H9 (cell line): ENCODE measurements at regions not wholly inside any gene's neighbourhood (a gene's known extent, or its start where the extent isn't known, plus 50 kb on each side); places are given as distances from the start of the nearest gene placed in this dataset.

Experiments used
- DNase-seq: peaks from one replicate; pipeline ENCODE4 v3.0.0-alpha.2; 2017
- H2AFZ ChIP-seq: one replicate; pipeline ENCODE4 v1.6.1; 2013; ENCODE audit warnings: mild to moderate bottlenecking, low read length, control low read depth, moderate library complexity
- H2AK5ac ChIP-seq: 2 replicates; pipeline ENCODE4 v1.6.1; 2013; ENCODE audit warnings: low read length, control low read depth, mixed read lengths; ENCODE audit not compliant: insufficient read length
- H2BK120ac ChIP-seq: one replicate; pipeline ENCODE4 v1.6.1; 2013; ENCODE audit warnings: low read depth, mild to moderate bottlenecking, low read length, control low read depth, inconsistent platforms; ENCODE audit not compliant: poor library complexity, severe bottlenecking
- H2BK12ac ChIP-seq: 2 replicates; pipeline ENCODE4 v1.6.1; 2013; ENCODE audit warnings: low read length, control low read depth, mixed read lengths, low read depth; ENCODE audit not compliant: insufficient read length
- H2BK15ac ChIP-seq: 2 replicates; pipeline ENCODE4 v1.6.1; 2013; ENCODE audit warnings: low read depth, low read length, control low read depth
- H2BK20ac ChIP-seq: one replicate; pipeline ENCODE4 v1.6.1; 2013; ENCODE audit warnings: low read depth, mild to moderate bottlenecking, low read length, control low read depth, inconsistent platforms; ENCODE audit not compliant: poor library complexity, severe bottlenecking
- H2BK5ac ChIP-seq: 2 replicates; pipeline ENCODE4 v1.6.1; 2013; ENCODE audit warnings: low read length, control low read depth, mixed read lengths; ENCODE audit not compliant: insufficient read length
- H3K14ac ChIP-seq: 2 replicates; pipeline ENCODE4 v1.6.1; 2013; ENCODE audit warnings: low read length, control low read depth; ENCODE audit not compliant: insufficient read depth
- H3K18ac ChIP-seq: 2 replicates; pipeline ENCODE4 v1.6.1; 2013; ENCODE audit warnings: low read depth, mild to moderate bottlenecking, mixed read lengths, low read length, control low read depth; ENCODE audit not compliant: insufficient read length
- H3K23ac ChIP-seq: 2 replicates; pipeline ENCODE4 v1.6.1; 2013; ENCODE audit warnings: low read length, control low read depth, mixed read lengths, low read depth; ENCODE audit not compliant: insufficient read length
- H3K23me2 ChIP-seq: 2 replicates; pipeline ENCODE4 v1.6.1; 2013; ENCODE audit warnings: low read depth, mild to moderate bottlenecking, mixed read lengths, low read length, control low read depth; ENCODE audit not compliant: insufficient read length, poor library complexity, severe bottlenecking
- H3K27ac ChIP-seq: 2 replicates; pipeline ENCODE4 v1.5.1; 2013; ENCODE audit warnings: low read length, control low read depth, mixed read lengths, low read depth; ENCODE audit not compliant: insufficient read length
- H3K27me3 ChIP-seq: 2 replicates; pipeline ENCODE4 v1.6.1; 2013; ENCODE audit warnings: low read length, control low read depth, inconsistent platforms; ENCODE audit not compliant: insufficient read depth
- H3K4ac ChIP-seq: 2 replicates; pipeline ENCODE4 v1.6.1; 2013; ENCODE audit warnings: low read depth, mild to moderate bottlenecking, control low read depth, inconsistent platforms, low read length, moderate library complexity
- H3K4me1 ChIP-seq: 2 replicates; pipeline ENCODE4 v1.6.1; 2013; ENCODE audit warnings: low read length, control low read depth, inconsistent platforms; ENCODE audit not compliant: insufficient read depth
- H3K4me2 ChIP-seq: 2 replicates; pipeline ENCODE4 v1.6.1; 2013; ENCODE audit warnings: low read length, control low read depth, mixed read lengths; ENCODE audit not compliant: insufficient read length, insufficient read depth
- H3K56ac ChIP-seq: 2 replicates; pipeline ENCODE4 v1.6.1; 2013; ENCODE audit warnings: low read depth, mild to moderate bottlenecking, mixed read lengths, low read length, control low read depth; ENCODE audit not compliant: insufficient read length
- H3K79me1 ChIP-seq: 2 replicates; pipeline ENCODE4 v1.6.1; 2013; ENCODE audit warnings: low read depth, mild to moderate bottlenecking, moderate library complexity, low read length, control low read depth, inconsistent platforms; ENCODE audit not compliant: insufficient read depth, poor library complexity, severe bottlenecking
- H3K79me2 ChIP-seq: 2 replicates; pipeline ENCODE4 v1.6.1; 2013; ENCODE audit warnings: low read length, control low read depth, inconsistent platforms; ENCODE audit not compliant: insufficient read depth
- H3K9ac ChIP-seq: 2 replicates; pipeline ENCODE4 v1.6.1; 2013; ENCODE audit warnings: low read length, control low read depth, mixed read lengths; ENCODE audit not compliant: insufficient read length; ENCODE audit errors: extremely low read depth
- H3K9me3 ChIP-seq: one replicate; pipeline ENCODE4 v1.6.1; 2013; ENCODE audit warnings: low read depth, low read length, inconsistent platforms; ENCODE audit not compliant: control insufficient read depth
- H3T11ph ChIP-seq: one replicate; pipeline ENCODE4 v1.6.1; 2013; ENCODE audit warnings: mild to moderate bottlenecking, low read length, control low read depth, inconsistent platforms
- H4K20me1 ChIP-seq: one replicate; pipeline ENCODE4 v1.6.1; 2013; ENCODE audit not compliant: control insufficient read depth, insufficient read length, insufficient read depth
- H4K5ac ChIP-seq: 2 replicates; pipeline ENCODE4 v1.6.1; 2013; ENCODE audit warnings: low read depth, mild to moderate bottlenecking, mixed read lengths, low read length, control low read depth; ENCODE audit not compliant: insufficient read length
- H4K8ac ChIP-seq: replicated peaks from 2 replicates; pipeline ENCODE4 v1.6.1; 2013; ENCODE audit warnings: low read length, control low read depth, mixed read lengths, low read depth; ENCODE audit not compliant: insufficient read length
- H4K91ac ChIP-seq: 2 replicates; pipeline ENCODE4 v1.6.1; 2013; ENCODE audit warnings: low read depth, mild to moderate bottlenecking, moderate library complexity, mixed read lengths, low read length, control low read depth; ENCODE audit not compliant: insufficient read length
- H3K27ac Mint-ChIP-seq, 3 experiments: 2 replicates in 2 of 3; 3 replicates in 1 of 3; pipeline ENCODE4 v1.8.0; 2020 to 2021; ENCODE audit warnings: mixed read lengths in 3 of 3, mild to moderate bottlenecking in 1 of 3, moderate library complexity in 1 of 3
- H3K27me3 Mint-ChIP-seq: 2 replicates; pipeline ENCODE4 v1.8.0; 2021; ENCODE audit warnings: low read depth, mild to moderate bottlenecking, moderate library complexity, mixed read lengths
- H3K36me3 Mint-ChIP-seq, 3 experiments: 2 replicates in 2 of 3; 3 replicates in 1 of 3; pipeline ENCODE4 v1.8.0; 2020 to 2021; ENCODE audit warnings: low read depth in 3 of 3, mixed read lengths in 3 of 3; ENCODE audit not compliant: insufficient read depth in 1 of 3
- H3K4me1 Mint-ChIP-seq, 2 experiments: 2 replicates each; pipeline ENCODE4 v1.8.0; 2020; ENCODE audit warnings: mixed read lengths in 2 of 2
- H3K4me3 Mint-ChIP-seq, 2 experiments: 2 replicates in 1 of 2; 3 replicates in 1 of 2; pipeline ENCODE4 v1.8.0; 2020 to 2021; ENCODE audit warnings: mild to moderate bottlenecking in 2 of 2, mixed read lengths in 2 of 2, moderate library complexity in 1 of 2
- H3K9me3 Mint-ChIP-seq, 2 experiments: 2 replicates in 1 of 2; 3 replicates in 1 of 2; pipeline ENCODE4 v1.8.0; 2020; ENCODE audit warnings: mild to moderate bottlenecking in 2 of 2, mixed read lengths in 2 of 2, moderate library complexity in 1 of 2
- WGBS: extraction: QIAGEN DNeasy Blood & Tissue Kit; methylation state at CpG from one replicate; pipeline ENCODE4 v1.1.7; 2013; ENCODE audit warnings: missing lambda C conversion rate, low lambda C conversion rate, mixed read lengths; ENCODE audit not compliant: insufficient read length; ENCODE audit errors: extremely low coverage; 5-methylcytosine and 5-hydroxymethylcytosine counted together
- TF ChIP-seq, protein P1 (sequence below): fragments of 200-600 bp; sonication (generic); conservative IDR thresholded peaks from 3 replicates; pipeline ENCODE4 v1.8.0; 2021; ENCODE audit warnings: antibody characterized with exemption, mild to moderate bottlenecking

DNA sequence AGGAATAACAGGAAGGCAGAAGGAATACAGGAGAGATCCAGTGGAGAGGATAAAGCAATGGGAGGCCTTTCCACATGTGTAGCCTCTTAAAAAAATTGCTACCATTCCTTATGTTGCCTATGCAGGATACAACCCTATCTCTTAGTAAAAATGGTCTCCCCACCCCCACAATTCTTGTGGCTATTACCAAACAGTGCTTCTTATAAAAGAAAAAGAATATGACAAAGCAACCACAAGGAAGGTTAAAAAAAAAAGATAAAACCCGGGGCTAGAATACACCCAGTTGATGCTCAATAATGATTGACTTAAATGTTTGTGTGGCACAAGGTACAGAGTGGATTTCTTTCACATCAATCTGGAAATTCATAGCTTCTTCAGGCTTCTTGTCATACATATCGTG is 250.9 kb downstream of the HIVEP2 start:
- no peaks in the 10 kb centered on the region for H3K9me3 Mint-ChIP-seq
- H3K27me3 Mint-ChIP-seq, result no peaks in the 10 kb centered on the region
- H4K8ac ChIP-seq, result no peak overlapping the region
- no peaks in the 10 kb centered on the region; a peak in 1 of 7 replicates for H3K36me3 Mint-ChIP-seq
- no peak for DNase-seq
- H2BK12ac ChIP-seq, result no peak overlapping the region
- H4K20me1 ChIP-seq, result no peaks in the 10 kb centered on the region
- no peak overlapping the region for H3K9ac ChIP-seq
- no peak overlapping the region for H3K4ac ChIP-seq
- H3K23ac ChIP-seq, result no peak overlapping the region
- no peak overlapping the region for H2BK120ac ChIP-seq
- no peaks in the 10 kb centered on the region for H3K9me3 ChIP-seq
- H3K4me1 ChIP-seq, result peaks cover 2% of the 10 kb centered on the region; the same call in 1 of the 2 replicates
- no peak overlapping the region for H3K4me3 Mint-ChIP-seq
- H2BK15ac ChIP-seq, result no peak overlapping the region
- H2AFZ ChIP-seq, result no peak overlapping the region
- H3K27ac Mint-ChIP-seq, result no peak overlapping the region
- H3K4me2 ChIP-seq, result no peak overlapping the region
- no peak overlapping the region for H2BK20ac ChIP-seq
- no peak overlapping the region for H3T11ph ChIP-seq
- TF ChIP-seq, protein P1, sequence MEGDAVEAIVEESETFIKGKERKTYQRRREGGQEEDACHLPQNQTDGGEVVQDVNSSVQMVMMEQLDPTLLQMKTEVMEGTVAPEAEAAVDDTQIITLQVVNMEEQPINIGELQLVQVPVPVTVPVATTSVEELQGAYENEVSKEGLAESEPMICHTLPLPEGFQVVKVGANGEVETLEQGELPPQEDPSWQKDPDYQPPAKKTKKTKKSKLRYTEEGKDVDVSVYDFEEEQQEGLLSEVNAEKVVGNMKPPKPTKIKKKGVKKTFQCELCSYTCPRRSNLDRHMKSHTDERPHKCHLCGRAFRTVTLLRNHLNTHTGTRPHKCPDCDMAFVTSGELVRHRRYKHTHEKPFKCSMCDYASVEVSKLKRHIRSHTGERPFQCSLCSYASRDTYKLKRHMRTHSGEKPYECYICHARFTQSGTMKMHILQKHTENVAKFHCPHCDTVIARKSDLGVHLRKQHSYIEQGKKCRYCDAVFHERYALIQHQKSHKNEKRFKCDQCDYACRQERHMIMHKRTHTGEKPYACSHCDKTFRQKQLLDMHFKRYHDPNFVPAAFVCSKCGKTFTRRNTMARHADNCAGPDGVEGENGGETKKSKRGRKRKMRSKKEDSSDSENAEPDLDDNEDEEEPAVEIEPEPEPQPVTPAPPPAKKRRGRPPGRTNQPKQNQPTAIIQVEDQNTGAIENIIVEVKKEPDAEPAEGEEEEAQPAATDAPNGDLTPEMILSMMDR, result no peak
- H3K14ac ChIP-seq, result no peak overlapping the region
- H3K79me2 ChIP-seq, result no peaks in the 10 kb centered on the region
- H3K27ac ChIP-seq, result no peak overlapping the region
- WGBS, result no CpG with 5 or more reads among the region's 2 CpGs
- H4K5ac ChIP-seq, result no peak overlapping the region
- no peak overlapping the region for H3K18ac ChIP-seq
- H3K4me1 Mint-ChIP-seq, result peaks cover 12 to 13% of the 10 kb centered on the region in 2 experiments
- no peaks in the 10 kb centered on the region for H3K79me1 ChIP-seq
- H4K91ac ChIP-seq, result no peak overlapping the region
- no peaks in the 10 kb centered on the region for H3K27me3 ChIP-seq
- no peak overlapping the region for H2AK5ac ChIP-seq
- H2BK5ac ChIP-seq, result no peak overlapping the region
- H3K23me2 ChIP-seq, result no peaks in the 10 kb centered on the region
- no peak overlapping the region for H3K56ac ChIP-seq
